Spinal cord (tissue), 9 donors: ENCODE measurements at regions not wholly inside any gene's neighbourhood (a gene's known extent, or its start where the extent isn't known, plus 50 kb on each side); places are given as distances from the start of the nearest gene placed in this dataset.

Source experiments
- DNase-seq, 6 donors: peaks; one replicate each; pipeline versions ENCODE4 v3.0.0 to v3.0.0-alpha.2; 2013 to 2015; ENCODE audit warnings: low spot score in 6 of 6, low read depth in 4 of 6
- H3K27ac ChIP-seq: one replicate; pipeline ENCODE4 v1.5.1; 2013; ENCODE audit warnings: low read depth, low read length, control low read depth
- H3K27me3 ChIP-seq: one replicate; pipeline ENCODE4 v1.6.1; 2013; ENCODE audit warnings: low read length; ENCODE audit not compliant: control insufficient read depth, insufficient read depth
- H3K36me3 ChIP-seq: one replicate; pipeline ENCODE4 v1.6.1; 2013; ENCODE audit warnings: low read length; ENCODE audit not compliant: control insufficient read depth, insufficient read depth
- H3K4me1 ChIP-seq: one replicate; pipeline ENCODE4 v1.6.1; 2013; ENCODE audit warnings: low read length; ENCODE audit not compliant: control insufficient read depth, insufficient read depth
- H3K4me3 ChIP-seq: one replicate; pipeline ENCODE4 v1.5.1; 2013; ENCODE audit warnings: low read depth, low read length, control low read depth
- H3K9me3 ChIP-seq: one replicate; pipeline ENCODE4 v1.6.1; 2013; ENCODE audit warnings: low read length; ENCODE audit not compliant: control insufficient read depth, insufficient read depth
- WGBS: methylation state at CpG from one replicate; pipeline ENCODE4 v1.1.5; 2013; ENCODE audit warnings: missing lambda C conversion rate; ENCODE audit not compliant: insufficient coverage; 5-methylcytosine and 5-hydroxymethylcytosine counted together
- donor health status: healthy.

GRCh38 chr7:121451367-121452094 lies 55.4 kb upstream of the FAM3C start:
- no peaks in the 10 kb centered on the region for H3K27me3 ChIP-seq
- H3K4me1 ChIP-seq, result no peaks in the 10 kb centered on the region
- H3K36me3 ChIP-seq, result no peaks in the 10 kb centered on the region
- no peak for DNase-seq
- WGBS, result 94% methylated on average over 2 of the region's 5 CpGs
- H3K9me3 ChIP-seq, result no peaks in the 10 kb centered on the region
- H3K27ac ChIP-seq, result no peak overlapping the region
- H3K4me3 ChIP-seq, result no peak overlapping the region

- no peak overlapping the region for H3K27ac ChIP-seq
- no peak for DNase-seq
- no peak overlapping the region for H3K4me3 ChIP-seq
- H3K27me3 ChIP-seq, result no peaks in the 10 kb centered on the region
- no peaks in the 10 kb centered on the region for H3K4me1 ChIP-seq
- H3K36me3 ChIP-seq, result no peaks in the 10 kb centered on the region
- WGBS, result no CpG with 5 or more reads among the region's 2 CpGs
- no peaks in the 10 kb centered on the region for H3K9me3 ChIP-seq
These were observed 54.6 kb upstream of the FAM3C start for GRCh38 chr7:121450631-121451198.

GRCh38 chr7:121449735-121450240 lies 53.7 kb upstream of the FAM3C start:
- no CpG with 5 or more reads among the region's 1 CpG for WGBS

GRCh38 chr7:121449329-121449728 lies 53.2 kb upstream of the FAM3C start:
- no peak overlapping the region for H3K27ac ChIP-seq
- no peaks in the 10 kb centered on the region for H3K27me3 ChIP-seq
- H3K36me3 ChIP-seq, result no peaks in the 10 kb centered on the region
- H3K9me3 ChIP-seq, result no peaks in the 10 kb centered on the region
- H3K4me1 ChIP-seq, result no peaks in the 10 kb centered on the region
- no peak for DNase-seq
- no peak overlapping the region for H3K4me3 ChIP-seq
- no CpG with 5 or more reads among the region's 3 CpGs for WGBS

More at GRCh38 chr7:121449735-121450240, 53.7 kb upstream of the FAM3C start:
- Histone ChIP-seq H3K4me3 (no peak overlapping the region), H3K36me3 (no peaks in the 10 kb centered on the region), H3K27me3 (no peaks in the 10 kb centered on the region), H3K9me3 (no peaks in the 10 kb centered on the region), H3K27ac (no peak overlapping the region), H3K4me1 (no peaks in the 10 kb centered on the region)
- no peak for DNase-seq

- 90% methylated on average over 4 of the region's 11 CpGs for WGBS
- no peak for DNase-seq
These were observed 52.3 kb upstream of the FAM3C start for GRCh38 chr7:121448429-121448828.

GRCh38 chr7:121447911-121448300 lies 51.8 kb upstream of the FAM3C start:
- Histone ChIP-seq H3K27ac (no peak overlapping the region), H3K36me3 (no peaks in the 10 kb centered on the region), H3K4me1 (no peaks in the 10 kb centered on the region), H3K27me3 (no peaks in the 10 kb centered on the region), H3K4me3 (no peak overlapping the region), H3K9me3 (no peaks in the 10 kb centered on the region)
- peak in 1 of 6 donors; percentile 11 for DNase-seq
- WGBS, result 40% methylated on average over 2 of the region's 4 CpGs

More at GRCh38 chr7:121448429-121448828, 52.3 kb upstream of the FAM3C start:
- no peaks in the 10 kb centered on the region for H3K9me3 ChIP-seq
- no peaks in the 10 kb centered on the region for H3K4me1 ChIP-seq
- H3K4me3 ChIP-seq, result no peak overlapping the region
- no peaks in the 10 kb centered on the region for H3K27me3 ChIP-seq
- no peak overlapping the region for H3K27ac ChIP-seq
- no peaks in the 10 kb centered on the region for H3K36me3 ChIP-seq

GRCh38 chr7:121447243-121447910 lies 51.3 kb upstream of the FAM3C start:
- no peaks in the 10 kb centered on the region for H3K9me3 ChIP-seq
- H3K27ac ChIP-seq, result no peak overlapping the region
- H3K4me3 ChIP-seq, result no peak overlapping the region
- DNase-seq, result no peak
- no peaks in the 10 kb centered on the region for H3K27me3 ChIP-seq
- H3K4me1 ChIP-seq, result no peaks in the 10 kb centered on the region
- WGBS, result 60% methylated on average over 1 of the region's 2 CpGs
- no peaks in the 10 kb centered on the region for H3K36me3 ChIP-seq

GRCh38 chr7:121446526-121446925 lies 50.4 kb upstream of the FAM3C start:
- H3K36me3 ChIP-seq, result no peaks in the 10 kb centered on the region
- no peaks in the 10 kb centered on the region for H3K4me1 ChIP-seq
- DNase-seq, result no peak
- no peaks in the 10 kb centered on the region for H3K9me3 ChIP-seq
- H3K27ac ChIP-seq, result no peak overlapping the region
- no peaks in the 10 kb centered on the region for H3K27me3 ChIP-seq
- H3K4me3 ChIP-seq, result no peak overlapping the region
- WGBS, result 90% methylated on average over 2 of the region's 5 CpGs
